Mesenchymal stem cell (in vitro differentiated cells and primary cell): ENCODE measurements at regions not wholly inside any gene's neighbourhood (a gene's known extent, or its start where the extent isn't known, plus 50 kb on each side); places are given as distances from the start of the nearest gene placed in this dataset.

ENCODE experiments used
- DNase-seq: peaks from one replicate; pipeline ENCODE4 v3.0.0-alpha.2; 2013
- H2AFZ ChIP-seq: one replicate; pipeline ENCODE4 v1.6.1; 2013; ENCODE audit warnings: low read depth, mild to moderate bottlenecking, control low read depth, inconsistent platforms, low read length, moderate library complexity
- H2AK5ac ChIP-seq: 2 replicates; pipeline ENCODE4 v1.6.1; 2013; ENCODE audit warnings: low read length, moderate library complexity, mild to moderate bottlenecking, inconsistent platforms; ENCODE audit not compliant: severe bottlenecking
- H2BK120ac ChIP-seq: one replicate; pipeline ENCODE4 v1.6.1; 2013; ENCODE audit warnings: low read depth, mild to moderate bottlenecking, inconsistent platforms, low read length, moderate library complexity
- H2BK12ac ChIP-seq, 2 experiments: one replicate each; pipeline ENCODE4 v1.6.1; 2013; ENCODE audit warnings: inconsistent platforms in 2 of 2, low read length in 2 of 2, mild to moderate bottlenecking in 2 of 2, moderate library complexity in 2 of 2, control low read depth in 1 of 2
- H2BK15ac ChIP-seq: one replicate; pipeline ENCODE4 v1.6.1; 2013; ENCODE audit warnings: mild to moderate bottlenecking, low read depth, inconsistent platforms; ENCODE audit not compliant: poor library complexity, severe bottlenecking
- H2BK5ac ChIP-seq: 2 replicates; pipeline ENCODE4 v1.6.1; 2013; ENCODE audit warnings: low read depth, mild to moderate bottlenecking, low read length, control low read depth, inconsistent platforms; ENCODE audit not compliant: poor library complexity, severe bottlenecking
- H3K14ac ChIP-seq, 2 experiments: one replicate each; pipeline ENCODE4 v1.6.1; 2013; ENCODE audit warnings: inconsistent platforms in 2 of 2, low read length in 2 of 2, control low read depth in 1 of 2, mild to moderate bottlenecking in 1 of 2, moderate library complexity in 1 of 2
- H3K18ac ChIP-seq, 2 experiments: one replicate each; pipeline ENCODE4 v1.6.1; 2013; ENCODE audit warnings: inconsistent platforms in 2 of 2, low read length in 2 of 2, control low read depth in 1 of 2, low read depth in 1 of 2, mild to moderate bottlenecking in 1 of 2
- H3K23ac ChIP-seq, 2 experiments: one replicate each; pipeline ENCODE4 v1.6.1; 2013; ENCODE audit warnings: inconsistent platforms in 2 of 2, low read length in 2 of 2, mild to moderate bottlenecking in 2 of 2, moderate library complexity in 2 of 2, control low read depth in 1 of 2
- H3K27ac ChIP-seq: 2 replicates; pipeline ENCODE4 v1.5.1; 2013; ENCODE audit warnings: mild to moderate bottlenecking, moderate library complexity, low read length, control low read depth, inconsistent platforms; ENCODE audit not compliant: poor library complexity, severe bottlenecking
- H3K27me3 ChIP-seq, 2 experiments: 2 replicates each; pipeline versions ENCODE4 v1.6.1 to v1.7.0; 2013; ENCODE audit warnings: low read length in 2 of 2, mild to moderate bottlenecking in 2 of 2, moderate library complexity in 2 of 2, control low read depth in 1 of 2, inconsistent platforms in 1 of 2; ENCODE audit not compliant: control insufficient read depth in 1 of 2, insufficient read depth in 1 of 2
- H3K36me3 ChIP-seq, 2 experiments: 2 replicates each; pipeline versions ENCODE4 v1.6.1 to v1.7.0; 2013; ENCODE audit warnings: low read length in 2 of 2, control low read depth in 1 of 2, inconsistent platforms in 1 of 2, low read depth in 1 of 2, mild to moderate bottlenecking in 1 of 2; ENCODE audit not compliant: insufficient read depth in 2 of 2, control insufficient read depth in 1 of 2
- H3K4ac ChIP-seq, 2 experiments: one replicate each; pipeline ENCODE4 v1.6.1; 2013; ENCODE audit warnings: inconsistent platforms in 2 of 2, low read length in 2 of 2, mild to moderate bottlenecking in 2 of 2, moderate library complexity in 2 of 2, control low read depth in 1 of 2, low read depth in 1 of 2
- H3K4me1 ChIP-seq: 2 replicates; pipeline ENCODE4 v1.6.1; 2013; ENCODE audit warnings: low read depth, low read length, control low read depth; ENCODE audit not compliant: control insufficient read depth, insufficient read depth
- H3K4me2 ChIP-seq: 2 replicates; pipeline ENCODE4 v1.6.1; 2013; ENCODE audit warnings: low read length, mild to moderate bottlenecking, inconsistent platforms; ENCODE audit not compliant: poor library complexity, severe bottlenecking
- H3K4me3 ChIP-seq, 2 experiments: 2 replicates each; pipeline versions ENCODE4 v1.5.1 to v1.7.0; 2013; ENCODE audit warnings: low read length in 2 of 2, mild to moderate bottlenecking in 2 of 2, control low read depth in 1 of 2, low read depth in 1 of 2; ENCODE audit not compliant: insufficient read depth in 1 of 2
- H3K79me1 ChIP-seq: replicated peaks from 2 replicates; pipeline ENCODE4 v1.6.1; 2013; ENCODE audit warnings: mild to moderate bottlenecking, control low read depth, low read length, inconsistent platforms; ENCODE audit not compliant: poor library complexity, severe bottlenecking
- H3K9ac ChIP-seq: 2 replicates; pipeline ENCODE4 v1.7.0; 2013; ENCODE audit warnings: mild to moderate bottlenecking, low read length, moderate library complexity
- H3K9me3 ChIP-seq: 2 replicates; pipeline ENCODE4 v1.7.0; 2013; ENCODE audit warnings: mild to moderate bottlenecking, low read length; ENCODE audit not compliant: control insufficient read depth
- H4K8ac ChIP-seq: one replicate; pipeline ENCODE4 v1.6.1; 2013; ENCODE audit warnings: inconsistent platforms, mild to moderate bottlenecking, low read length, moderate library complexity
- H4K91ac ChIP-seq: one replicate; pipeline ENCODE4 v1.6.1; 2013; ENCODE audit warnings: mild to moderate bottlenecking, low read length, inconsistent platforms
- WGBS: methylation state at CpG from one replicate; pipeline ENCODE4 v1.1.7; 2013; ENCODE audit warnings: mixed read lengths; 5-methylcytosine and 5-hydroxymethylcytosine counted together

DNA sequence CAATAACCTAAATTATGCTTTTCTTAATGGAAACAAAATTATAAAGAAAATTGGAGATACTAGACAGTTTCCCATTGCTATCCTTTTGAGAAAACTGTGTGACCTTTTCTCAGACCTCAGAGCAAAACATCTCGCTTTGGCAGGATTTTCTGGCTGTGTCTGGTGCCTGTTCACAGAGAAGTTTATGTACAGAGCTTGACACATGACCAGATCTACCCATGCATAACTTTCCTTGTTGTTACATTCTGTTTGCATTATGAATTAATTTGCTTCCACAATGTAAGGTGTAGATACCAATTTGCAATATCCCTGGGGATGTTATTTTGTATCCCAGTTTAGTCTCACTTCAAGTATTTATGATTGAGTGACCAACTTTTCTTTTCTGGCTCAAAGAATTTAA lies 565.0 kb downstream of the XPNPEP1 start:
- H4K91ac ChIP-seq = no peak overlapping the region
- H3K9ac ChIP-seq = no peak overlapping the region
- peak; percentile 37 for DNase-seq
- H2BK15ac ChIP-seq = no peak overlapping the region
- no peaks in the 10 kb centered on the region for H3K27me3 ChIP-seq
- no peak overlapping the region for H3K4ac ChIP-seq
- H4K8ac ChIP-seq = no peak overlapping the region
- H3K9me3 ChIP-seq = no peaks in the 10 kb centered on the region
- no peak overlapping the region for H3K27ac ChIP-seq
- no peak overlapping the region for H2BK5ac ChIP-seq
- no peak overlapping the region for H3K18ac ChIP-seq
- no peak overlapping the region for H3K4me3 ChIP-seq
- H3K4me1 ChIP-seq = no peaks in the 10 kb centered on the region
- H3K36me3 ChIP-seq = no peaks in the 10 kb centered on the region
- H2AK5ac ChIP-seq = no peak overlapping the region
- no peak overlapping the region for H2BK120ac ChIP-seq
- 18% methylated on average over 1 of the region's 1 CpG for WGBS
- H2AFZ ChIP-seq = no peak overlapping the region
- H3K23ac ChIP-seq = no peak overlapping the region
- no peaks in the 10 kb centered on the region for H3K79me1 ChIP-seq
- H3K14ac ChIP-seq = no peak overlapping the region
- no peak overlapping the region for H3K4me2 ChIP-seq
- H2BK12ac ChIP-seq = no peak overlapping the region

GRCh38 chr10:109348324-109348723 lies 575.0 kb downstream of the XPNPEP1 start:
- Histone ChIP-seq H3K18ac (no peak overlapping the region), H3K36me3 (no peaks in the 10 kb centered on the region), H4K8ac (no peak overlapping the region), H3K4me2 (no peak overlapping the region), H2AFZ (no peak overlapping the region), H3K4me3 (no peak overlapping the region), H3K4me1 (no peaks in the 10 kb centered on the region), H2BK15ac (no peak overlapping the region), H3K27ac (no peak overlapping the region), H3K27me3 (no peaks in the 10 kb centered on the region), H3K14ac (no peak overlapping the region), H2AK5ac (no peak overlapping the region), H2BK12ac (no peak overlapping the region), H2BK120ac (no peak overlapping the region), H3K9me3 (peaks cover 23% of the 10 kb centered on the region), H4K91ac (no peak overlapping the region), H2BK5ac (no peak overlapping the region), H3K79me1 (no peaks in the 10 kb centered on the region), H3K4ac (no peak overlapping the region), H3K9ac (no peak overlapping the region), H3K23ac (no peak overlapping the region)
- DNase-seq = no peak

GRCh38 chr10:109343293-109343692 lies 580.0 kb downstream of the XPNPEP1 start:
- no peak overlapping the region for H2BK15ac ChIP-seq
- H4K8ac ChIP-seq = no peak overlapping the region
- no peak overlapping the region for H3K4me3 ChIP-seq
- no peak overlapping the region for H4K91ac ChIP-seq
- H3K14ac ChIP-seq = no peak overlapping the region
- no peak overlapping the region for H3K4ac ChIP-seq
- no peaks in the 10 kb centered on the region for H3K4me1 ChIP-seq
- 16% methylated on average over 1 of the region's 1 CpG for WGBS
- no peak overlapping the region for H2BK120ac ChIP-seq
- H2BK12ac ChIP-seq = no peak overlapping the region
- H3K23ac ChIP-seq = no peak overlapping the region
- H3K36me3 ChIP-seq = no peaks in the 10 kb centered on the region
- H3K79me1 ChIP-seq = no peaks in the 10 kb centered on the region
- no peak overlapping the region for H2AK5ac ChIP-seq
- H3K27me3 ChIP-seq = no peaks in the 10 kb centered on the region
- no peak overlapping the region for H3K18ac ChIP-seq
- no peak overlapping the region for H3K27ac ChIP-seq
- DNase-seq = peak; percentile 5
- no peak overlapping the region for H2AFZ ChIP-seq
- H3K4me2 ChIP-seq = no peak overlapping the region
- no peak overlapping the region for H2BK5ac ChIP-seq
- no peaks in the 10 kb centered on the region for H3K9me3 ChIP-seq
- H3K9ac ChIP-seq = no peak overlapping the region

- Histone ChIP-seq H2AFZ (no peak overlapping the region), H3K23ac (no peak overlapping the region), H3K18ac (no peak overlapping the region), H2BK15ac (no peak overlapping the region), H3K27me3 (no peaks in the 10 kb centered on the region), H3K4me1 (no peaks in the 10 kb centered on the region), H3K27ac (no peak overlapping the region), H3K14ac (no peak overlapping the region), H4K91ac (no peak overlapping the region), H2BK12ac (no peak overlapping the region), H3K4me3 (no peak overlapping the region), H2BK5ac (no peak overlapping the region), H3K4ac (no peak overlapping the region), H3K9me3 (no peaks in the 10 kb centered on the region), H2AK5ac (no peak overlapping the region), H3K9ac (no peak overlapping the region), H3K79me1 (no peaks in the 10 kb centered on the region), H3K4me2 (no peak overlapping the region), H2BK120ac (no peak overlapping the region), H4K8ac (no peak overlapping the region), H3K36me3 (no peaks in the 10 kb centered on the region)
- DNase-seq = no peak
Observed at GRCh38 chr10:109341986-109342385, 581.3 kb downstream of the XPNPEP1 start.
